Fibroblast of pulmonary artery (primary cell): ENCODE measurements at regions not wholly inside any gene's neighbourhood (a gene's known extent, or its start where the extent isn't known, plus 50 kb on each side); places are given as distances from the start of the nearest gene placed in this dataset.

ENCODE experiments used
- DNase-seq: peaks from one replicate; pipeline ENCODE4 v3.0.0-alpha.2; 2010; ENCODE audit warnings: low read depth
- H3K4me3 ChIP-seq: replicated peaks from 2 replicates; pipeline ENCODE4 v1.5.1; 2011; ENCODE audit warnings: low read depth, mild to moderate bottlenecking, control low read depth, low read length, moderate library complexity
- CTCF ChIP-seq: IDR thresholded peaks from 2 replicates; pipeline ENCODE4 v1.5.1; 2011; ENCODE audit warnings: mild to moderate bottlenecking, control low read depth, low read length, inconsistent platforms; ENCODE audit errors: missing control alignments

GRCh38 chr12:62146318-62146717 lies 113.9 kb upstream of the USP15 start:
- no peak overlapping the region for H3K4me3 ChIP-seq
- no peak for TF ChIP-seq CTCF
- no peak for DNase-seq

DNA sequence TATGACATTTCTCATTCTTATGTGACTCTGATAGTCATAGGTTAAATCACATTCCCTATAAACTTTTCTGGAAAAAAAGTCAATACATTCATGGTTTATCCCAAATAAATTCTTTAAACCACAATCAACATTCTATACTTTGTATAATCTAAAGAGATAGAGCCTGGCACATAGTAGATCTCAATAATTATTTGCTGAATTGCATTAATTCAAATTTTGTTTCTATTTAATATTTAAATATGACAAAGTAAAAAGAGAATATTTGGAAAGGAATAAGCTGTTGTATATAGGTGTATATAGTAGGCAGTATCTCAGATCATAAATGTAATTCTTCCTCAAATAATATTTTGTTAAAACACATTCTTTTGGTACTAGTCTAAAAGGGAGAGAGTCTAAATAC lies 102.2 kb upstream of the USP15 start:
- TF ChIP-seq CTCF = no peak
- H3K4me3 ChIP-seq = no peak overlapping the region
- no peak for DNase-seq

- TF ChIP-seq CTCF = no peak
- H3K4me3 ChIP-seq = no peak overlapping the region
- no peak for DNase-seq
These were observed 101.5 kb upstream of the USP15 start for GRCh38 chr12:62158461-62159360.

DNA sequence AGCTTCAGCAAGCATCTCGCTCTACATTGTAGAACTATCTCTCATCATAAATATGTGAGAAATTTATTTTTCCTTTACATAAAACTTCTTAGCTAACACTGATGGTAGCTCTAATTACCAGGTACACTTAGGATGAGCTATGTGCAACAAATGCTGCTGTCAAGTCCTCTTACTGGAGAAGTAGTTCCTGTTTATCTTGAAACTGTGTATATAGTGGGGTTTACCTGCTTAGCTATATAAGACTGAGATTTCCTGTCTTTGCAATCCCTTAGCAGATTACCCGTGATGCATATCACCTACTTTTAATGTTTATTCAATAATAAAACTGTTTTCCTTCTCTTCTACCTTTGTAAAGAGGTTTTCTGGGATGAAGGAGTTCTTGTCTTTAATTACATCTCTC lies 98.0 kb upstream of the USP15 start:
- no peak for TF ChIP-seq CTCF
- no peak for DNase-seq
- no peak overlapping the region for H3K4me3 ChIP-seq

DNA sequence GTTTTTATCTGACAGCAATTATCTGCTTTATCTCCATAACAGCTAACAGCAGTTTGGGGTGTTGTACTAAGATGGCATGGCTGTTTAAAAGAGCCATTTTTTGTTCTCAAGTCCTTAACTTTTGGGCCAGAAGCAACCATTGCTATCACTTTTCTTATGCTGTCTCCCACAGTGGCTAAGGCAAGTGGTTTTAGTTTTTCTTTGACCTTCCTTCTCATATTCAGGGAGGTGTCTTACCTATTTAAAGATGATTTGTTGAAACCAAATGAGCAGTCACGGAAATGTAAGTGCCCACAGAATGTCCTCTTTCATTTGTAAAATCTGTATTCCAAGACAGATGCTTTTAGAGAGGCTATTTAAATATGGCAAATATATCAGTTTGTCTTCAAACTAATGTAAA lies 96.8 kb upstream of the USP15 start:
- no peak for TF ChIP-seq CTCF
- no peak for DNase-seq
- H3K4me3 ChIP-seq = no peak overlapping the region

GRCh38 chr12:62164036-62164435 lies 96.2 kb upstream of the USP15 start:
- TF ChIP-seq CTCF = no peak
- no peak overlapping the region for H3K4me3 ChIP-seq
- no peak for DNase-seq

GRCh38 chr12:62166525-62166924 lies 93.7 kb upstream of the USP15 start:
- H3K4me3 ChIP-seq = no peak overlapping the region
- no peak for TF ChIP-seq CTCF
- DNase-seq = no peak
